Prostate gland (tissue), 2 donors: ENCODE measurements at regions not wholly inside any gene's neighbourhood (a gene's known extent, or its start where the extent isn't known, plus 50 kb on each side); places are given as distances from the start of the nearest gene placed in this dataset.

Experiments
- POLR2AphosphoS5 ChIP-seq: sonication (generic); formaldehyde crosslinking; IDR thresholded peaks from one replicate; pipeline ENCODE4 v1.6.1; 2017; ENCODE audit warnings: antibody characterized with exemption
- TF ChIP-seq, protein P1 (sequence below), 4 experiments: fragments of 200-600 bp in 2 of 4; fragments of 450-650 bp in 2 of 4; sonication (generic) in 2 of 4; IDR thresholded peaks; 1 replicate in 3 of 4; 2 replicates in 1 of 4; pipeline ENCODE4 v1.5.1; 2016 to 2019; ENCODE audit warnings: antibody characterized with exemption in 4 of 4, mild to moderate bottlenecking in 2 of 4, moderate library complexity in 2 of 4

DNA sequence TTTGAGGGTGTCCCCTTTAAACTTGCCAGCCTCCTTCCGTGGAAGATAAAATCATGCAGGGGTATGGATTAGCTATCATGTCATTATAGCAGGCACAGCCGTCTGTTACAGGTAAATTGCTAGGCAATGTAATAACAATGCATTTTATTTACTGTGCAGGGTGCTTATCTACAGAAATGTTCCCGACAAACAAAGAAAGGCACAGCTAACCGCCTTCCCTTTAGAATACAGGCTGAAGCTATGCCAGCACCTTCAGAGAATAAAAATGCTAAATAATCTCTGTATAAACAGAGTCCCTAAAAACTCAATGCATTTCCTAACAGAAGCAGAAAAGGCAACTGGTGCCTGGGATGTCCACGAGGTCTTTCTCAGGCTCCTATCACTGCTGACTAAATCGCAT is 239.2 kb downstream of the SPTSSA start:
- TF ChIP-seq, protein P1, sequence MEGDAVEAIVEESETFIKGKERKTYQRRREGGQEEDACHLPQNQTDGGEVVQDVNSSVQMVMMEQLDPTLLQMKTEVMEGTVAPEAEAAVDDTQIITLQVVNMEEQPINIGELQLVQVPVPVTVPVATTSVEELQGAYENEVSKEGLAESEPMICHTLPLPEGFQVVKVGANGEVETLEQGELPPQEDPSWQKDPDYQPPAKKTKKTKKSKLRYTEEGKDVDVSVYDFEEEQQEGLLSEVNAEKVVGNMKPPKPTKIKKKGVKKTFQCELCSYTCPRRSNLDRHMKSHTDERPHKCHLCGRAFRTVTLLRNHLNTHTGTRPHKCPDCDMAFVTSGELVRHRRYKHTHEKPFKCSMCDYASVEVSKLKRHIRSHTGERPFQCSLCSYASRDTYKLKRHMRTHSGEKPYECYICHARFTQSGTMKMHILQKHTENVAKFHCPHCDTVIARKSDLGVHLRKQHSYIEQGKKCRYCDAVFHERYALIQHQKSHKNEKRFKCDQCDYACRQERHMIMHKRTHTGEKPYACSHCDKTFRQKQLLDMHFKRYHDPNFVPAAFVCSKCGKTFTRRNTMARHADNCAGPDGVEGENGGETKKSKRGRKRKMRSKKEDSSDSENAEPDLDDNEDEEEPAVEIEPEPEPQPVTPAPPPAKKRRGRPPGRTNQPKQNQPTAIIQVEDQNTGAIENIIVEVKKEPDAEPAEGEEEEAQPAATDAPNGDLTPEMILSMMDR (IDR thresholded peaks at IDR 0.05) = no peak
- no peak for TF ChIP-seq POLR2AphosphoS5
